ENCODE measurements at regions not wholly inside any gene's neighbourhood (a gene's known extent, or its start where the extent isn't known, plus 50 kb on each side); places are given as distances from the start of the nearest gene placed in this dataset.

- no peak overlapping the region for H3K4me3 ChIP-seq
- no peaks in the 10 kb centered on the region for H3K36me3 ChIP-seq
- no peaks in the 10 kb centered on the region for H3K9me3 ChIP-seq
- DNase-seq (ENCODE audit: low spot score in 2 of 2) = no peak
- H3K27ac ChIP-seq = no peak overlapping the region
- peaks cover 4% of the 10 kb centered on the region for H3K4me1 ChIP-seq
- TF ChIP-seq POLR2AphosphoS5 (IDR thresholded peaks at IDR 0.05) (no peak), EP300 (IDR thresholded peaks at IDR 0.05) (no peak), CTCF (IDR thresholded peaks at IDR 0.05) (no peak), POLR2A (IDR thresholded peaks at IDR 0.05) (no peak)
- no peaks in the 10 kb centered on the region for H3K27me3 ChIP-seq
Observed at GRCh38 chr3:150319900-150320299, 88.2 kb upstream of the TSC22D2 start.

DNA sequence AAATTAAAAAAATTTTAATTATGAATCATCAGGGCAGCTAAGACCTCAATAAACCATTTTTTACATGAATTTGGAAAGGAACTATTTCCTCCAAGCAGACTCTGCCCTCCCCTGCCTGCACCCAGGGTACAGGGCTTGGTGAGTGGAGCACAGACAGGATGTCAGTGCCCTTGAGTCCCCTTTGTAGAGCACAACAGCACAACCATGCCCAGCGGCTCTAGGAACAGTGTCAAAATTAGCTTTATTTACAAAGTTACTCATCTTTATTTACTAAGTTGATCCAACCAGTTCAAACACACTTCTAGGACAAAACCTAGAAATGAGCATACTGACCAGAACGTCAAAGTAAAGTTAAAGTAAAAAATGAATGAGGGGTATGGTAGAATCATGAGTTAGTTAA, 90.6 kb upstream of the TSC22D2 start:
- Histone ChIP-seq H3K27ac (no peak overlapping the region), H3K27me3 (no peaks in the 10 kb centered on the region), H3K9me3 (no peaks in the 10 kb centered on the region), H3K36me3 (no peaks in the 10 kb centered on the region), H3K4me3 (no peak overlapping the region), H3K4me1 (peaks cover 11% of the 10 kb centered on the region)
- no peak for DNase-seq (ENCODE audit: low spot score in 2 of 2)
- 79% methylated on average over 2 of the region's 2 CpGs for WGBS
- TF ChIP-seq CTCF (IDR thresholded peaks at IDR 0.05) (no peak), POLR2A (IDR thresholded peaks at IDR 0.05) (no peak), POLR2AphosphoS5 (IDR thresholded peaks at IDR 0.05) (no peak), EP300 (IDR thresholded peaks at IDR 0.05) (no peak)

DNA sequence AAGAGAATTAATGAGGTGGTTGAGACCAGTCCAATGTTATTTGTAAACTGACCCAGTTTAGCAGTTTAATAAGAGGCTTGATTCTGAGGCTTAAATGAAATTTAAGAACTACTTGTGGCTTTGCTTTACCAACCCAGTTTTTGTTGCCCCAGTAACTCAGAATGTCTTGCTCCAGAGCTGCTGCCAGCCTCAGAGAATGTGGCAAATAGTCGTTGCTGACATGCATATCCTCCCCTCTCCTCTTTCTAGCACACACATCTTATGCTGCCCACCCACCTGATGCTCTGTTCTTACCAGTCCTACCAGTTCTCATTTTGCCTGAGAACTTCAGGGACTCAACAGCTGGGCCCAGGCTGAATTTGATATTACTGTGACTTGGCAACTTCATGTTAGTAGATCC, 92.4 kb upstream of the TSC22D2 start:
- Histone ChIP-seq H3K27me3 (no peaks in the 10 kb centered on the region), H3K4me3 (no peak overlapping the region), H3K4me1 (peaks cover 11% of the 10 kb centered on the region), H3K9me3 (no peaks in the 10 kb centered on the region), H3K36me3 (no peaks in the 10 kb centered on the region), H3K27ac (no peak overlapping the region)
- DNase-seq (ENCODE audit: low spot score in 2 of 2) = no peak
- TF ChIP-seq POLR2AphosphoS5 (IDR thresholded peaks at IDR 0.05) (no peak), EP300 (IDR thresholded peaks at IDR 0.05) (no peak)
- 38% methylated on average over 1 of the region's 1 CpG for WGBS

GRCh38 chr3:150314248-150315004, 93.7 kb upstream of the TSC22D2 start:
- no peaks in the 10 kb centered on the region for H3K36me3 ChIP-seq
- TF ChIP-seq POLR2AphosphoS5 (IDR thresholded peaks at IDR 0.05) (no peak), CTCF (IDR thresholded peaks at IDR 0.05) (no peak), POLR2A (IDR thresholded peaks at IDR 0.05) (no peak), EP300 (IDR thresholded peaks at IDR 0.05) (no peak)
- WGBS = 38% methylated on average over 5 of the region's 5 CpGs
- H3K4me3 ChIP-seq = no peak overlapping the region
- no peak for DNase-seq (ENCODE audit: low spot score in 2 of 2)
- no peak overlapping the region for H3K27ac ChIP-seq
- H3K4me1 ChIP-seq = peaks cover 11% of the 10 kb centered on the region
- H3K9me3 ChIP-seq = no peaks in the 10 kb centered on the region
- H3K27me3 ChIP-seq = no peaks in the 10 kb centered on the region

GRCh38 chr3:150312018-150312657, 96.0 kb upstream of the TSC22D2 start:
- Histone ChIP-seq H3K4me3 (no peak overlapping the region), H3K27ac (no peak overlapping the region), H3K4me1 (peaks cover 11% of the 10 kb centered on the region), H3K9me3 (no peaks in the 10 kb centered on the region), H3K36me3 (no peaks in the 10 kb centered on the region), H3K27me3 (no peaks in the 10 kb centered on the region)
- TF ChIP-seq EP300 (IDR thresholded peaks at IDR 0.05) = no peak
- TF ChIP-seq POLR2AphosphoS5 (IDR thresholded peaks at IDR 0.05) = no peak
- no peak for TF ChIP-seq CTCF (IDR thresholded peaks at IDR 0.05)
- TF ChIP-seq POLR2A (IDR thresholded peaks at IDR 0.05) = no peak
- WGBS = 94% methylated on average over 1 of the region's 1 CpG
- no peak for DNase-seq (ENCODE audit: low spot score in 2 of 2)
